SK-N-SH treated with all-trans-retinoic acid at 6 μM for 48 hours (cell line): ENCODE measurements at regions not wholly inside any gene's neighbourhood (a gene's known extent, or its start where the extent isn't known, plus 50 kb on each side); places are given as distances from the start of the nearest gene placed in this dataset.

ENCODE experiments used
- ATAC-seq: fragments of 200-7000 bp; cut with Tn5 transposase; 3 replicates; pipeline ENCODE4 v1.9.1; 2020; ENCODE audit warnings: mild to moderate bottlenecking, moderate library complexity
- ARNTL ChIP-seq: fragments of 450-650 bp; formaldehyde crosslinking; IDR thresholded peaks from 2 replicates; pipeline ENCODE4 v1.5.0; 2020; ENCODE audit warnings: low read depth, mild to moderate bottlenecking, moderate library complexity, borderline replicate concordance
- BACH2 ChIP-seq: fragments of 250-450 bp; sonication (Bioruptor Pico); IDR thresholded peaks from 2 replicates; pipeline ENCODE4 v1.9.0; 2021; ENCODE audit warnings: mild to moderate bottlenecking, borderline replicate concordance
- CSDC2 ChIP-seq: fragments of 250-450 bp; sonication (Bioruptor Pico); IDR thresholded peaks from 2 replicates; pipeline ENCODE4 v1.5.0; 2020; ENCODE audit warnings: mild to moderate bottlenecking, moderate library complexity
- ESRRG ChIP-seq: fragments of 250-450 bp; sonication (Bioruptor Pico); IDR thresholded peaks from 2 replicates; pipeline ENCODE4 v1.6.1; 2021; ENCODE audit warnings: mild to moderate bottlenecking
- GLIS3 ChIP-seq: fragments of 250-450 bp; sonication (Bioruptor Pico); IDR thresholded peaks from 2 replicates; pipeline ENCODE4 v1.5.0; 2020; ENCODE audit warnings: mild to moderate bottlenecking, moderate library complexity
- ISL1 ChIP-seq: fragments of 250-450 bp; sonication (Bioruptor Pico); IDR thresholded peaks from 2 replicates; pipeline ENCODE4 v2.1.2; 2022; ENCODE audit warnings: mild to moderate bottlenecking, moderate library complexity
- OSR1 ChIP-seq: fragments of 250-450 bp; sonication (Bioruptor Pico); IDR thresholded peaks from 2 replicates; pipeline ENCODE4 v1.8.0; 2022; ENCODE audit warnings: moderate library complexity, mild to moderate bottlenecking, inconsistent platforms
- PPARA ChIP-seq: fragments of 250-450 bp; sonication (Bioruptor Pico); IDR thresholded peaks from 2 replicates; pipeline ENCODE4 v1.5.0; 2020; ENCODE audit warnings: mild to moderate bottlenecking, borderline replicate concordance
- SNAI2 ChIP-seq: fragments of 250-450 bp; sonication (Bioruptor Pico); IDR thresholded peaks from 2 replicates; pipeline ENCODE4 v1.5.0; 2020; ENCODE audit warnings: mild to moderate bottlenecking, moderate library complexity
- TCF4 ChIP-seq: fragments of 250-450 bp; sonication (Bioruptor Pico); IDR thresholded peaks from 2 replicates; pipeline ENCODE4 v1.8.0; 2021; ENCODE audit warnings: mild to moderate bottlenecking, moderate library complexity, borderline replicate concordance
- TOX ChIP-seq: fragments of 250-450 bp; sonication (Bioruptor Pico); IDR thresholded peaks from 2 replicates; pipeline ENCODE4 v1.8.0; 2021; ENCODE audit warnings: mild to moderate bottlenecking, moderate library complexity, borderline replicate concordance
- ZC3H10 ChIP-seq: fragments of 250-450 bp; sonication (Bioruptor Pico); IDR thresholded peaks from 2 replicates; pipeline ENCODE4 v1.5.1; 2021; ENCODE audit warnings: mild to moderate bottlenecking, moderate library complexity
- ZFP3 ChIP-seq: fragments of 250-450 bp; sonication (Bioruptor Pico); IDR thresholded peaks from 2 replicates; pipeline ENCODE4 v1.5.0; 2020; ENCODE audit warnings: mild to moderate bottlenecking, moderate library complexity
- ZFP30 ChIP-seq: fragments of 450-650 bp; formaldehyde crosslinking; IDR thresholded peaks from 2 replicates; pipeline ENCODE4 v1.5.0; 2022; ENCODE audit warnings: mild to moderate bottlenecking, moderate library complexity
- ZNF565 ChIP-seq: fragments of 450-650 bp; formaldehyde crosslinking; conservative IDR thresholded peaks from 2 replicates; pipeline ENCODE4 v1.5.0; 2020; ENCODE audit warnings: low read depth, mild to moderate bottlenecking, moderate library complexity
- ZNF70 ChIP-seq: fragments of 450-650 bp; formaldehyde crosslinking; IDR thresholded peaks from 2 replicates; pipeline ENCODE4 v1.5.0; 2020; ENCODE audit warnings: mild to moderate bottlenecking, moderate library complexity
- ZNF8 ChIP-seq: fragments of 450-650 bp; formaldehyde crosslinking; IDR thresholded peaks from 2 replicates; pipeline ENCODE4 v1.5.0; 2020; ENCODE audit warnings: mild to moderate bottlenecking, moderate library complexity
- TF ChIP-seq, protein P1 (sequence below): fragments of 250-450 bp; sonication (Bioruptor Pico); IDR thresholded peaks from 2 replicates; pipeline ENCODE4 v1.5.0; 2020; ENCODE audit warnings: mild to moderate bottlenecking, moderate library complexity
- TF ChIP-seq, protein P2 (sequence below): fragments of 250-450 bp; sonication (Bioruptor Pico); IDR thresholded peaks from 2 replicates; pipeline ENCODE4 v1.8.0; 2020; ENCODE audit warnings: mild to moderate bottlenecking, moderate library complexity, borderline replicate concordance
- TF ChIP-seq, protein P3 (sequence below): fragments of 250-450 bp; sonication (Bioruptor Pico); IDR thresholded peaks from 2 replicates; pipeline ENCODE4 v1.8.0; 2021; ENCODE audit warnings: low read depth, mild to moderate bottlenecking, moderate library complexity, borderline replicate concordance
- TF ChIP-seq, protein P4 (sequence below): fragments of 250-450 bp; sonication (Bioruptor Pico); IDR thresholded peaks from 2 replicates; pipeline ENCODE4 v1.5.1; 2020; ENCODE audit warnings: low read depth, mild to moderate bottlenecking, moderate library complexity
- TF ChIP-seq, protein P5 (sequence below): fragments of 250-450 bp; sonication (Bioruptor Pico); IDR thresholded peaks from 2 replicates; pipeline ENCODE4 v1.5.1; 2021; ENCODE audit warnings: mild to moderate bottlenecking, moderate library complexity

DNA sequence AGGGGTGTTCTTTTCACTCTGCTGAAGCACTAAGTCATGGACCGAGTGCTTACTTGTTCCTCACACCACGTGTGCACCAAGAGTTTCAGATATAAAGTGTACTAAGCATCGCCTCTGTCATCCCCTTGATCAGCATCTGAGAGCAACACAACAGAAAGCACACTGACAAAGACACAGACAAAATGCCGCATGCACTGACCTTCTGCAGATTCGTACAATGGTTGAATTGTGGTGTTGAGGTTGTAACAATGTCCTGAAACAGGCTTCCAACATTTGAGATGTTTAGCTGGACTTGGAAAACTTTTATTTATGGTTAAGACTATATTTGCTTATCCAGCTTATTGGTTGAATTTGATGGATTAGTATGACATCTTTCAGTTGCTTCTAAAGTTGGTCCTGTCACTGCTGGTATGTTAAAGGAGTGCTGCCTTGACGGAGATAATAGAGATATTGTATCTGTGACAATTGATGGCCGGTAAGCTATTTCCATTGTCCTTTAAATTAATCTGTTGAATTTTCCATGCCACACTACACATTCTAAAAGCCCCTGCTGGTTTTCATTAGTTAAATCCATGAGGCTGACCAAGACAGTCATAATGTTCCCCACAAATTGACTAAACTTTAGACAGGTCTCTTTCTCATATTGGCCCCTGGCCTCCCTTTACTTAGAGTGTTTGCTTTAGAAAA, 99.9 kb downstream of the CBLN2 start:
- ATAC-seq, result no peak
- TF ChIP-seq, protein P1, sequence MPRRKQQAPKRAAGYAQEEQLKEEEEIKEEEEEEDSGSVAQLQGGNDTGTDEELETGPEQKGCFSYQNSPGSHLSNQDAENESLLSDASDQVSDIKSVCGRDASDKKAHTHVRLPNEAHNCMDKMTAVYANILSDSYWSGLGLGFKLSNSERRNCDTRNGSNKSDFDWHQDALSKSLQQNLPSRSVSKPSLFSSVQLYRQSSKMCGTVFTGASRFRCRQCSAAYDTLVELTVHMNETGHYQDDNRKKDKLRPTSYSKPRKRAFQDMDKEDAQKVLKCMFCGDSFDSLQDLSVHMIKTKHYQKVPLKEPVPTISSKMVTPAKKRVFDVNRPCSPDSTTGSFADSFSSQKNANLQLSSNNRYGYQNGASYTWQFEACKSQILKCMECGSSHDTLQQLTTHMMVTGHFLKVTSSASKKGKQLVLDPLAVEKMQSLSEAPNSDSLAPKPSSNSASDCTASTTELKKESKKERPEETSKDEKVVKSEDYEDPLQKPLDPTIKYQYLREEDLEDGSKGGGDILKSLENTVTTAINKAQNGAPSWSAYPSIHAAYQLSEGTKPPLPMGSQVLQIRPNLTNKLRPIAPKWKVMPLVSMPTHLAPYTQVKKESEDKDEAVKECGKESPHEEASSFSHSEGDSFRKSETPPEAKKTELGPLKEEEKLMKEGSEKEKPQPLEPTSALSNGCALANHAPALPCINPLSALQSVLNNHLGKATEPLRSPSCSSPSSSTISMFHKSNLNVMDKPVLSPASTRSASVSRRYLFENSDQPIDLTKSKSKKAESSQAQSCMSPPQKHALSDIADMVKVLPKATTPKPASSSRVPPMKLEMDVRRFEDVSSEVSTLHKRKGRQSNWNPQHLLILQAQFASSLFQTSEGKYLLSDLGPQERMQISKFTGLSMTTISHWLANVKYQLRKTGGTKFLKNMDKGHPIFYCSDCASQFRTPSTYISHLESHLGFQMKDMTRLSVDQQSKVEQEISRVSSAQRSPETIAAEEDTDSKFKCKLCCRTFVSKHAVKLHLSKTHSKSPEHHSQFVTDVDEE (CRISPR knock-in tag), result no peak
- TF ChIP-seq SNAI2 (CRISPR knock-in tag) (no peak), ZFP3 (CRISPR knock-in tag) (no peak), ZFP30 (CRISPR knock-in tag) (no peak), ISL1 (CRISPR knock-in tag) (no peak), TOX (CRISPR knock-in tag) (no peak)
- TF ChIP-seq, protein P2, sequence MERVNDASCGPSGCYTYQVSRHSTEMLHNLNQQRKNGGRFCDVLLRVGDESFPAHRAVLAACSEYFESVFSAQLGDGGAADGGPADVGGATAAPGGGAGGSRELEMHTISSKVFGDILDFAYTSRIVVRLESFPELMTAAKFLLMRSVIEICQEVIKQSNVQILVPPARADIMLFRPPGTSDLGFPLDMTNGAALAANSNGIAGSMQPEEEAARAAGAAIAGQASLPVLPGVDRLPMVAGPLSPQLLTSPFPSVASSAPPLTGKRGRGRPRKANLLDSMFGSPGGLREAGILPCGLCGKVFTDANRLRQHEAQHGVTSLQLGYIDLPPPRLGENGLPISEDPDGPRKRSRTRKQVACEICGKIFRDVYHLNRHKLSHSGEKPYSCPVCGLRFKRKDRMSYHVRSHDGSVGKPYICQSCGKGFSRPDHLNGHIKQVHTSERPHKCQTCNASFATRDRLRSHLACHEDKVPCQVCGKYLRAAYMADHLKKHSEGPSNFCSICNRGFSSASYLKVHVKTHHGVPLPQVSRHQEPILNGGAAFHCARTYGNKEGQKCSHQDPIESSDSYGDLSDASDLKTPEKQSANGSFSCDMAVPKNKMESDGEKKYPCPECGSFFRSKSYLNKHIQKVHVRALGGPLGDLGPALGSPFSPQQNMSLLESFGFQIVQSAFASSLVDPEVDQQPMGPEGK, result no peak
- TF ChIP-seq, protein P3, sequence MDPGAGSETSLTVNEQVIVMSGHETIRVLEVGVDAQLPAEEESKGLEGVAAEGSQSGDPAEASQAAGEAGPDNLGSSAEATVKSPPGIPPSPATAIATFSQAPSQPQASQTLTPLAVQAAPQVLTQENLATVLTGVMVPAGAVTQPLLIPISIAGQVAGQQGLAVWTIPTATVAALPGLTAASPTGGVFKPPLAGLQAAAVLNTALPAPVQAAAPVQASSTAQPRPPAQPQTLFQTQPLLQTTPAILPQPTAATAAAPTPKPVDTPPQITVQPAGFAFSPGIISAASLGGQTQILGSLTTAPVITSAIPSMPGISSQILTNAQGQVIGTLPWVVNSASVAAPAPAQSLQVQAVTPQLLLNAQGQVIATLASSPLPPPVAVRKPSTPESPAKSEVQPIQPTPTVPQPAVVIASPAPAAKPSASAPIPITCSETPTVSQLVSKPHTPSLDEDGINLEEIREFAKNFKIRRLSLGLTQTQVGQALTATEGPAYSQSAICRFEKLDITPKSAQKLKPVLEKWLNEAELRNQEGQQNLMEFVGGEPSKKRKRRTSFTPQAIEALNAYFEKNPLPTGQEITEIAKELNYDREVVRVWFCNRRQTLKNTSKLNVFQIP (CRISPR knock-in tag), result no peak

DNA sequence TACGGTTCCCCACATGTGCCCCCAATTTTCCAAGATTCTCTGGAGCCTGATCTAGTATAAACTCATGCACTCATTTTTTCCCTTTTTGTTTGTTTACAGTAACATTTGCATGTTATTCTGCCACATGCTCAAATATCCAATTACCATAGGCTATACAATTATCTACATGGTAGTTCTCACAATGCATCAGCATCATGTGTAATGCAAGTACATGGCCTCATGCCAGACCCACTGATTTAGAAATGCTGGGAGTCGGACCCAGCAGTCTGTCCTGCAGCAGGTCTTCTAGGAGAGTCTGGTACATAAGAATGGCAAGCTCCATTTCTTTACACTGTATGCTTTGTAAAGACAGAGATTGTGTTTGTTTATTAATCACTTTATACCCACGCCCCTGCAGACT, 107.7 kb downstream of the CBLN2 start:
- TF ChIP-seq BACH2 (CRISPR knock-in tag), result no peak
- TF ChIP-seq, all 23 proteins: peak for 0
- no peak for ATAC-seq

DNA sequence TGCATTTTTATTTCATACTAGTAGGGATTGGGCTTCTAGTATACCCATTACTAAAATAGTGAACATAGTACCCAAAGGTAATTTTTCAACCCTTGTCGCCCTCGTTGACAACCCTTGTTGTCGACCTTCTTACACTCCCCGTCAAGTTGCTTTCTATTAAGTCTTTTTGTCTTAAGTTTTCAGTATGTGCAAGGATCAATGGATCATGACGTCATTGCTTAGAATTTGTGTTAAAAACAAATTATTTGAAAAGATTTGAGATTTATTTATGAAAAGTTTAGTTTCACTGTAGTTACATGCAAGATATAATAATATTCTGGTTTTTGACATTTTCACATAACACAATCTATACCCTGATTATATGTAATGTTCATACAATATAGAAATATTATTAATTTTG, 110.4 kb downstream of the CBLN2 start:
- no peak for ATAC-seq
- TF ChIP-seq TOX (CRISPR knock-in tag) (no peak), ZFP30 (CRISPR knock-in tag) (no peak), SNAI2 (CRISPR knock-in tag) (no peak), BACH2 (CRISPR knock-in tag) (no peak), OSR1 (no peak), ISL1 (CRISPR knock-in tag) (no peak), ZNF565 (CRISPR knock-in tag) (no peak), GLIS3 (CRISPR knock-in tag) (no peak), PPARA (CRISPR knock-in tag) (no peak), ARNTL (CRISPR knock-in tag) (no peak), ZC3H10 (CRISPR knock-in tag) (no peak), ZNF70 (no peak), TCF4 (no peak), ESRRG (CRISPR knock-in tag) (no peak), ZNF8 (CRISPR knock-in tag) (no peak), CSDC2 (CRISPR knock-in tag) (no peak)
- TF ChIP-seq, protein P4, sequence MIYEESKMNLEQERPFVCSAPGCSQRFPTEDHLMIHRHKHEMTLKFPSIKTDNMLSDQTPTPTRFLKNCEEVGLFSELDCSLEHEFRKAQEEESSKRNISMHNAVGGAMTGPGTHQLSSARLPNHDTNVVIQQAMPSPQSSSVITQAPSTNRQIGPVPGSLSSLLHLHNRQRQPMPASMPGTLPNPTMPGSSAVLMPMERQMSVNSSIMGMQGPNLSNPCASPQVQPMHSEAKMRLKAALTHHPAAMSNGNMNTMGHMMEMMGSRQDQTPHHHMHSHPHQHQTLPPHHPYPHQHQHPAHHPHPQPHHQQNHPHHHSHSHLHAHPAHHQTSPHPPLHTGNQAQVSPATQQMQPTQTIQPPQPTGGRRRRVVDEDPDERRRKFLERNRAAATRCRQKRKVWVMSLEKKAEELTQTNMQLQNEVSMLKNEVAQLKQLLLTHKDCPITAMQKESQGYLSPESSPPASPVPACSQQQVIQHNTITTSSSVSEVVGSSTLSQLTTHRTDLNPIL (CRISPR knock-in tag), result no peak
- TF ChIP-seq, protein P2, result no peak
- TF ChIP-seq, protein P1 (CRISPR knock-in tag), result no peak
- TF ChIP-seq, protein P5, sequence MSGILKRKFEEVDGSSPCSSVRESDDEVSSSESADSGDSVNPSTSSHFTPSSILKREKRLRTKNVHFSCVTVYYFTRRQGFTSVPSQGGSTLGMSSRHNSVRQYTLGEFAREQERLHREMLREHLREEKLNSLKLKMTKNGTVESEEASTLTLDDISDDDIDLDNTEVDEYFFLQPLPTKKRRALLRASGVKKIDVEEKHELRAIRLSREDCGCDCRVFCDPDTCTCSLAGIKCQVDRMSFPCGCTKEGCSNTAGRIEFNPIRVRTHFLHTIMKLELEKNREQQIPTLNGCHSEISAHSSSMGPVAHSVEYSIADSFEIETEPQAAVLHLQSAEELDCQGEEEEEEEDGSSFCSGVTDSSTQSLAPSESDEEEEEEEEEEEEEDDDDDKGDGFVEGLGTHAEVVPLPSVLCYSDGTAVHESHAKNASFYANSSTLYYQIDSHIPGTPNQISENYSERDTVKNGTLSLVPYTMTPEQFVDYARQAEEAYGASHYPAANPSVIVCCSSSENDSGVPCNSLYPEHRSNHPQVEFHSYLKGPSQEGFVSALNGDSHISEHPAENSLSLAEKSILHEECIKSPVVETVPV, result no peak
